Tongue (tissue), 1 donor: ENCODE measurements at regions not wholly inside any gene's neighbourhood (a gene's known extent, or its start where the extent isn't known, plus 50 kb on each side); places are given as distances from the start of the nearest gene placed in this dataset.
"Not testable (repeated sequence)": the region's sequence is repeated elsewhere in the genome, so short reads cannot be mapped to it uniquely, and the experiment has no call there.

ENCODE experiments used
- DNase-seq: peaks from one replicate; pipeline ENCODE4 v3.0.0-alpha.2; 2015

GRCh38 chr10:11403646-11404045 is 207.8 kb downstream of the USP6NL start:
- not testable (repeated sequence) for DNase-seq

- DNase-seq, result no peak
These were observed 208.3 kb downstream of the USP6NL start for GRCh38 chr10:11403116-11403515.

- no peak for DNase-seq
These were observed 209.1 kb downstream of the USP6NL start for GRCh38 chr10:11402392-11402791.

- DNase-seq, result no peak
These were observed 209.9 kb downstream of the USP6NL start for GRCh38 chr10:11401264-11402235.

GRCh38 chr10:11397980-11398580 is 213.4 kb downstream of the USP6NL start:
- DNase-seq, result peak; percentile 96

- DNase-seq, result peak; percentile 75
These were observed 214.1 kb downstream of the USP6NL start for GRCh38 chr10:11397077-11397965.

GRCh38 chr10:11396311-11396955 is 215.0 kb downstream of the USP6NL start:
- DNase-seq, result peak; percentile 52

- DNase-seq, result no peak
These were observed 215.7 kb downstream of the USP6NL start for GRCh38 chr10:11395581-11396310.

- no peak for DNase-seq
These were observed 216.3 kb downstream of the USP6NL start for GRCh38 chr10:11395161-11395560.

GRCh38 chr10:11393858-11394257 is 217.6 kb downstream of the USP6NL start:
- DNase-seq, result no peak

- DNase-seq, result no peak
These were observed 218.7 kb downstream of the USP6NL start for GRCh38 chr10:11392776-11393175.

GRCh38 chr10:11388996-11389395 is 222.5 kb downstream of the USP6NL start:
- DNase-seq, result no peak

- DNase-seq, result peak; percentile 15
These were observed 223.8 kb downstream of the USP6NL start for GRCh38 chr10:11387551-11388222.

- DNase-seq, result no peak
These were observed 224.4 kb downstream of the USP6NL start for GRCh38 chr10:11387044-11387443.
